Nephron (organoid): ENCODE measurements at regions not wholly inside any gene's neighbourhood (a gene's known extent, or its start where the extent isn't known, plus 50 kb on each side); places are given as distances from the start of the nearest gene placed in this dataset.

ENCODE experiments used
- H3K27ac Mint-ChIP-seq, 3 experiments: 2 replicates each; pipeline ENCODE4 v1.8.0; 2020; ENCODE audit warnings: mixed read lengths in 3 of 3, mild to moderate bottlenecking in 2 of 3, moderate library complexity in 1 of 3
- H3K27me3 Mint-ChIP-seq: 2 replicates; pipeline ENCODE4 v1.8.0; 2021; ENCODE audit warnings: low read depth, mild to moderate bottlenecking, moderate library complexity, mixed read lengths
- H3K36me3 Mint-ChIP-seq: 2 replicates; pipeline ENCODE4 v1.8.0; 2020; ENCODE audit warnings: low read depth, mixed read lengths
- H3K4me1 Mint-ChIP-seq: 2 replicates; pipeline ENCODE4 v1.8.0; 2020; ENCODE audit warnings: mixed read lengths
- H3K4me3 Mint-ChIP-seq, 3 experiments: 2 replicates each; pipeline ENCODE4 v1.8.0; 2020; ENCODE audit warnings: mild to moderate bottlenecking in 3 of 3, mixed read lengths in 3 of 3, moderate library complexity in 2 of 3
- H3K9me3 Mint-ChIP-seq: 2 replicates; pipeline ENCODE4 v1.8.0; 2020; ENCODE audit warnings: mixed read lengths
- CTCF ChIP-seq, 3 experiments: fragments of 200-600 bp; sonication (generic); IDR thresholded peaks; one replicate each; pipeline ENCODE4 v1.5.0; 2021; ENCODE audit warnings: antibody characterized with exemption in 3 of 3; ENCODE audit not compliant: unreplicated experiment in 3 of 3

DNA sequence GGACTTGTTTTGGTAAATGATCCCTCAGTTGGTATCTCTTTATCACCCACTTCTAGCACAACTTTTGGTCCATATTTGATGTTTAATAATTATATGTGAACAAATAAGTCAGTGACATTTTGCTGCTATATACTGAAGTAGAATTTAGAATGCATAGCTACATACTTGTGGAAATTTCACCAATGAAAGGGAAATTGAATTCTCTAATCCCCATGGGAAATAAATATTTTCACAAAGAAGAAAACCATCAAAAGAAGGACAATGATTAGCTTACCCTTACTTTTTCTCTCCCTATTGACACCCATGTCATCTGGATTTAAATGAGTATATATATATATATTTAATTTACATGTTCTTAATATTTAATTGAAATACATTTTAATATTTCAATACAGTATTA lies 94.3 kb upstream of the DAB2 start:
- H3K36me3 Mint-ChIP-seq, result no peaks in the 10 kb centered on the region
- H3K4me3 Mint-ChIP-seq, result no peak overlapping the region
- no peak for TF ChIP-seq CTCF (IDR thresholded peaks at IDR 0.05; ENCODE audit: unreplicated experiment in 3 of 3)
- H3K9me3 Mint-ChIP-seq, result peaks cover 3% of the 10 kb centered on the region
- peaks cover 31% of the 10 kb centered on the region for H3K4me1 Mint-ChIP-seq
- H3K27ac Mint-ChIP-seq, result no peak overlapping the region
- no peaks in the 10 kb centered on the region for H3K27me3 Mint-ChIP-seq

GRCh38 chr5:39518516-39518915 lies 93.7 kb upstream of the DAB2 start:
- no peaks in the 10 kb centered on the region for H3K36me3 Mint-ChIP-seq
- no peak overlapping the region for H3K4me3 Mint-ChIP-seq
- no peak for TF ChIP-seq CTCF (IDR thresholded peaks at IDR 0.05; ENCODE audit: unreplicated experiment in 3 of 3)
- peak overlapping the region; percentile 30 to 71 (median 54) for H3K27ac Mint-ChIP-seq
- peaks cover 31% of the 10 kb centered on the region for H3K4me1 Mint-ChIP-seq
- no peaks in the 10 kb centered on the region for H3K27me3 Mint-ChIP-seq
- H3K9me3 Mint-ChIP-seq, result peaks cover 3% of the 10 kb centered on the region

- Mint-ChIP-seq H3K36me3 (no peaks in the 10 kb centered on the region), H3K4me3 (no peak overlapping the region), H3K4me1 (peaks cover 31% of the 10 kb centered on the region), H3K27ac (peak overlapping the region; percentile 14 to 54 (median 22)), H3K9me3 (peaks cover 3% of the 10 kb centered on the region), H3K27me3 (no peaks in the 10 kb centered on the region)
- no peak for TF ChIP-seq CTCF (IDR thresholded peaks at IDR 0.05; ENCODE audit: unreplicated experiment in 3 of 3)
Measured at GRCh38 chr5:39517800-39518199, 93.0 kb upstream of the DAB2 start.

- no peaks in the 10 kb centered on the region for H3K27me3 Mint-ChIP-seq
- H3K4me1 Mint-ChIP-seq, result peaks cover 22% of the 10 kb centered on the region
- H3K27ac Mint-ChIP-seq, result no peak overlapping the region
- peaks cover 3% of the 10 kb centered on the region for H3K9me3 Mint-ChIP-seq
- no peak overlapping the region for H3K4me3 Mint-ChIP-seq
- no peaks in the 10 kb centered on the region for H3K36me3 Mint-ChIP-seq
- no peak for TF ChIP-seq CTCF (IDR thresholded peaks at IDR 0.05; ENCODE audit: unreplicated experiment in 3 of 3)
Measured at GRCh38 chr5:39515881-39516280, 91.1 kb upstream of the DAB2 start.

DNA sequence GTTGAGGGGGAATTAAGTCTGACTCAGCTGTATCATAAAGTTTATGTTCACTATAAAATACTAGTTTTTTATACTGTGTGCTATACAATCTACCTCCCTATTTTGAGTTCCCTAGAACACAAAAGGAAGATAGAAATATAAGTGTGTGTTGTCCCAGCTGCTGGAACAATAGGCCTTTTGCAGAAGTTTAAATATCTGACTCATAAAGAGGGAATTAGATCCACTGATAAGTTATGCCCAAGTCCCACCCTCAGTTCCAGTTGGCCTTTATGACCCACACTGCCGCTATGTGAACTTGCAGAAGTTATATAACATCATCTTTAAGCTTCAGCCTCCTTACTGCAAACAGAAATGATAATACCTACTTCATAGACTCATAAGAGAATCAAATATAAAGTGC lies 88.5 kb upstream of the DAB2 start:
- no peaks in the 10 kb centered on the region for H3K27me3 Mint-ChIP-seq
- H3K9me3 Mint-ChIP-seq, result no peaks in the 10 kb centered on the region
- no peak for TF ChIP-seq CTCF (IDR thresholded peaks at IDR 0.05; ENCODE audit: unreplicated experiment in 3 of 3)
- peaks cover 13% of the 10 kb centered on the region for H3K4me1 Mint-ChIP-seq
- H3K36me3 Mint-ChIP-seq, result no peaks in the 10 kb centered on the region
- no peak overlapping the region for H3K4me3 Mint-ChIP-seq
- no peak overlapping the region for H3K27ac Mint-ChIP-seq

GRCh38 chr5:39506211-39506610 lies 81.4 kb upstream of the DAB2 start:
- Mint-ChIP-seq H3K27ac (no peak overlapping the region), H3K27me3 (peaks cover 5% of the 10 kb centered on the region), H3K4me3 (no peak overlapping the region), H3K36me3 (no peaks in the 10 kb centered on the region), H3K9me3 (no peaks in the 10 kb centered on the region), H3K4me1 (peaks cover 32% of the 10 kb centered on the region)
- TF ChIP-seq CTCF (IDR thresholded peaks at IDR 0.05; ENCODE audit: unreplicated experiment in 3 of 3), result no peak
